ENCODE measurements at regions not wholly inside any gene's neighbourhood (a gene's known extent, or its start where the extent isn't known, plus 50 kb on each side); places are given as distances from the start of the nearest gene placed in this dataset.

- H2BK5ac ChIP-seq (ENCODE audit: low read length), result no peak overlapping the region
- peak; percentile 46 for DNase-seq
- H4K5ac ChIP-seq (ENCODE audit: low read length), result no peak overlapping the region
- H3K4ac ChIP-seq (ENCODE audit: low read depth, low read length), result no peak overlapping the region
- H3K4me2 ChIP-seq (ENCODE audit: low read length), result no peak overlapping the region
- H2BK15ac ChIP-seq (replicated peaks; ENCODE audit: low read depth), result no peak overlapping the region
- H3K18ac ChIP-seq (ENCODE audit: low read length), result no peak overlapping the region
- H3K27me3 ChIP-seq (ENCODE audit: insufficient read depth, low read length, poor library complexity), result no peaks in the 10 kb centered on the region
- no peak overlapping the region for H3K27ac ChIP-seq (ENCODE audit: low read depth, low read length)
- H3K4me3 ChIP-seq (ENCODE audit: low read length), result no peak overlapping the region
- H3K9ac ChIP-seq (ENCODE audit: low read length), result no peak overlapping the region
- H3K23ac ChIP-seq (ENCODE audit: low read length), result no peak overlapping the region
- no peaks in the 10 kb centered on the region for H3K79me1 ChIP-seq (ENCODE audit: low read length)
- no peaks in the 10 kb centered on the region for H3K36me3 ChIP-seq (ENCODE audit: control insufficient read depth, insufficient read depth, low read length)
- no CpG with 5 or more reads among the region's 7 CpGs for WGBS (ENCODE audit: extremely low coverage, insufficient coverage, low lambda C conversion rate)
- no peak overlapping the region for H3K56ac ChIP-seq (ENCODE audit: low read length)
- no peaks in the 10 kb centered on the region for H3K79me2 ChIP-seq (ENCODE audit: control insufficient read depth, insufficient read depth, low read length)
- no peaks in the 10 kb centered on the region for H3K4me1 ChIP-seq (ENCODE audit: control insufficient read depth, low read depth, low read length)
- no peak overlapping the region for H2BK120ac ChIP-seq (ENCODE audit: low read depth, low read length)
- H2AK5ac ChIP-seq (ENCODE audit: low read length), result no peak overlapping the region
- H4K8ac ChIP-seq (ENCODE audit: low read depth, low read length), result no peak overlapping the region
These were observed 180.3 kb downstream of the EMP1 start for GRCh38 chr12:13376610-13377373.

DNA sequence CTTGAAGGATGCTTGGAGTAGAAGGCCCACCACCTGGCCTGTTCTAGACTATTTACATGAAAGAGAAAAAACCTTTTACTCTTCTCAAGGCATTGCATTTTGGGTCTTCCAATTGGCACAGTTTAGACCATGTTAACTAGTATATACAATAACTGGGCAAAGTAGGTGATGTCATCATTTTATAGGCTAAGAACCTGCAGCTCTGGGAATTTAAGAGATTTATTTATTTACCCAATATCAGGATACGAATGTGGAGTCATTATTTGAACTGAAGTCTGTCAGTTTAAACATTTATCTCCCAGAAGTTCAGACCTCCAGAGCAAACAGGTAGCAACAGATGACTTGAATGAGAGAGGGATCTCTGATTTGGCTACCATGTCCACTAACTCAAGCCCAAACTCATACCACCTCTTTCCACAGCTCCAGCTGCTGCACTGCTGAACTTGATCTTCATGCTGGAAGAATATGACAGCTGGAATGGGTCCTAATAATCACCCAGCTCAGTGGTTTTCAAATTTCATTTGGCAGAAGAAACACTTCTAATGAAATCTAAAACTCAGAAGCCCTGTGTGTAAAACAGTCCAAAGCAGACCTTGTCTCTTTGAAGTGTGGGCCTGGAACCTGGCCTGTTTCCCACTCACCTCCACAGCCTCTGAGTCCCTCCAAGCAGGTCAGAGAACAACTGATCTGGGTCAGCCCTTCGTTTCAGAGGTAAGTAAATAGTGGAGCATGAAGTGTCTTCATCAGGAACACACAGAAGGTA is 179.2 kb downstream of the EMP1 start:
- no peak overlapping the region for H4K5ac ChIP-seq (ENCODE audit: low read length)
- H3K79me2 ChIP-seq (ENCODE audit: control insufficient read depth, insufficient read depth, low read length), result no peaks in the 10 kb centered on the region
- no peak overlapping the region for H3K4ac ChIP-seq (ENCODE audit: low read depth, low read length)
- H3K56ac ChIP-seq (ENCODE audit: low read length), result no peak overlapping the region
- H4K8ac ChIP-seq (ENCODE audit: low read depth, low read length), result no peak overlapping the region
- H3K4me1 ChIP-seq (ENCODE audit: control insufficient read depth, low read depth, low read length), result no peaks in the 10 kb centered on the region
- no peaks in the 10 kb centered on the region for H3K79me1 ChIP-seq (ENCODE audit: low read length)
- no peak overlapping the region for H3K4me3 ChIP-seq (ENCODE audit: low read length)
- no peak overlapping the region for H2BK15ac ChIP-seq (replicated peaks; ENCODE audit: low read depth)
- no CpG with 5 or more reads among the region's 2 CpGs for WGBS (ENCODE audit: extremely low coverage, insufficient coverage, low lambda C conversion rate)
- DNase-seq, result no peak
- H3K27me3 ChIP-seq (ENCODE audit: insufficient read depth, low read length, poor library complexity), result no peaks in the 10 kb centered on the region
- H2AK5ac ChIP-seq (ENCODE audit: low read length), result no peak overlapping the region
- H3K9ac ChIP-seq (ENCODE audit: low read length), result no peak overlapping the region
- no peak overlapping the region for H2BK120ac ChIP-seq (ENCODE audit: low read depth, low read length)
- no peak overlapping the region for H3K23ac ChIP-seq (ENCODE audit: low read length)
- H3K36me3 ChIP-seq (ENCODE audit: control insufficient read depth, insufficient read depth, low read length), result no peaks in the 10 kb centered on the region
- H3K18ac ChIP-seq (ENCODE audit: low read length), result no peak overlapping the region
- H3K4me2 ChIP-seq (ENCODE audit: low read length), result no peak overlapping the region
- no peak overlapping the region for H3K27ac ChIP-seq (ENCODE audit: low read depth, low read length)
- no peak overlapping the region for H2BK5ac ChIP-seq (ENCODE audit: low read length)

GRCh38 chr12:13374793-13375192 is 178.3 kb downstream of the EMP1 start:
- no peak overlapping the region for H3K4ac ChIP-seq (ENCODE audit: low read depth, low read length)
- no peak overlapping the region for H4K8ac ChIP-seq (ENCODE audit: low read depth, low read length)
- no peak overlapping the region for H3K4me2 ChIP-seq (ENCODE audit: low read length)
- no peak overlapping the region for H3K56ac ChIP-seq (ENCODE audit: low read length)
- no peak overlapping the region for H2BK15ac ChIP-seq (replicated peaks; ENCODE audit: low read depth)
- no CpG with 5 or more reads among the region's 5 CpGs for WGBS (ENCODE audit: extremely low coverage, insufficient coverage, low lambda C conversion rate)
- no peak overlapping the region for H2BK5ac ChIP-seq (ENCODE audit: low read length)
- H2AK5ac ChIP-seq (ENCODE audit: low read length), result no peak overlapping the region
- no peak overlapping the region for H3K9ac ChIP-seq (ENCODE audit: low read length)
- no peak overlapping the region for H3K27ac ChIP-seq (ENCODE audit: low read depth, low read length)
- no peak overlapping the region for H3K23ac ChIP-seq (ENCODE audit: low read length)
- H3K4me1 ChIP-seq (ENCODE audit: control insufficient read depth, low read depth, low read length), result no peaks in the 10 kb centered on the region
- no peaks in the 10 kb centered on the region for H3K36me3 ChIP-seq (ENCODE audit: control insufficient read depth, insufficient read depth, low read length)
- H3K79me2 ChIP-seq (ENCODE audit: control insufficient read depth, insufficient read depth, low read length), result no peaks in the 10 kb centered on the region
- no peak overlapping the region for H4K5ac ChIP-seq (ENCODE audit: low read length)
- H3K27me3 ChIP-seq (ENCODE audit: insufficient read depth, low read length, poor library complexity), result no peaks in the 10 kb centered on the region
- H3K18ac ChIP-seq (ENCODE audit: low read length), result no peak overlapping the region
- no peak overlapping the region for H2BK120ac ChIP-seq (ENCODE audit: low read depth, low read length)
- no peak for DNase-seq
- H3K79me1 ChIP-seq (ENCODE audit: low read length), result no peaks in the 10 kb centered on the region
- no peak overlapping the region for H3K4me3 ChIP-seq (ENCODE audit: low read length)

- H4K5ac ChIP-seq (ENCODE audit: low read length), result no peak overlapping the region
- H3K79me1 ChIP-seq (ENCODE audit: low read length), result no peaks in the 10 kb centered on the region
- H3K36me3 ChIP-seq (ENCODE audit: control insufficient read depth, insufficient read depth, low read length), result no peaks in the 10 kb centered on the region
- no peak overlapping the region for H2AK5ac ChIP-seq (ENCODE audit: low read length)
- no peaks in the 10 kb centered on the region for H3K79me2 ChIP-seq (ENCODE audit: control insufficient read depth, insufficient read depth, low read length)
- no peak overlapping the region for H3K27ac ChIP-seq (ENCODE audit: low read depth, low read length)
- no peak overlapping the region for H2BK15ac ChIP-seq (replicated peaks; ENCODE audit: low read depth)
- no peak overlapping the region for H2BK120ac ChIP-seq (ENCODE audit: low read depth, low read length)
- H4K8ac ChIP-seq (ENCODE audit: low read depth, low read length), result no peak overlapping the region
- no peak overlapping the region for H2BK5ac ChIP-seq (ENCODE audit: low read length)
- no peak overlapping the region for H3K23ac ChIP-seq (ENCODE audit: low read length)
- H3K9ac ChIP-seq (ENCODE audit: low read length), result no peak overlapping the region
- WGBS (ENCODE audit: extremely low coverage, insufficient coverage, low lambda C conversion rate), result no CpG with 5 or more reads among the region's 2 CpGs
- no peak overlapping the region for H3K4ac ChIP-seq (ENCODE audit: low read depth, low read length)
- H3K4me2 ChIP-seq (ENCODE audit: low read length), result no peak overlapping the region
- no peak overlapping the region for H3K18ac ChIP-seq (ENCODE audit: low read length)
- no peaks in the 10 kb centered on the region for H3K27me3 ChIP-seq (ENCODE audit: insufficient read depth, low read length, poor library complexity)
- H3K56ac ChIP-seq (ENCODE audit: low read length), result no peak overlapping the region
- no peak overlapping the region for H3K4me3 ChIP-seq (ENCODE audit: low read length)
- no peaks in the 10 kb centered on the region for H3K4me1 ChIP-seq (ENCODE audit: control insufficient read depth, low read depth, low read length)
- no peak for DNase-seq
These were observed 177.3 kb downstream of the EMP1 start for GRCh38 chr12:13373803-13374202.

DNA sequence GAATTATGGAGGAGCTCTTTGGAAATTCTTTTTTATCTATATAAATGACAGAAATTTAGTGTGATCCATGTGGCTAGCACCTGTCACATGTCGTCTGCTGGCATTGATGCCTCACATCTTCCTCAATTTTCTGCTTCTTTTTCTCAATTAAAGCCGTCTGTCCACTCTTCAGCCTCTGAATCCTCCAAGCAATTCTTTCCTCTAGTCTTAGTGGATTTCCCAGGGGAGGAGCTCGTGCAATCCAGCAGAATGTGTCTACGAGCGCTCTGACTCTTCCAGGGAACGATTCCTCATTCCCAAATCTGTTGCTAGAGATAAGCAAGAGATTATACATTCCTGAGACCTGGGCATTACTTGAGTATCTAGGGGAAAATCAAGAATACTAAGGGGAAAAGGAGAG is 176.6 kb downstream of the EMP1 start:
- no peak for DNase-seq
- Histone ChIP-seq H3K27ac (ENCODE audit: low read depth, low read length) (no peak overlapping the region), H3K56ac (ENCODE audit: low read length) (no peak overlapping the region), H2BK5ac (ENCODE audit: low read length) (no peak overlapping the region), H3K4me3 (ENCODE audit: low read length) (no peak overlapping the region), H2BK120ac (ENCODE audit: low read depth, low read length) (no peak overlapping the region), H4K5ac (ENCODE audit: low read length) (no peak overlapping the region), H3K79me1 (ENCODE audit: low read length) (no peaks in the 10 kb centered on the region), H3K4me1 (ENCODE audit: control insufficient read depth, low read depth, low read length) (no peaks in the 10 kb centered on the region), H3K79me2 (ENCODE audit: control insufficient read depth, insufficient read depth, low read length) (no peaks in the 10 kb centered on the region), H2BK15ac (replicated peaks; ENCODE audit: low read depth) (no peak overlapping the region), H2AK5ac (ENCODE audit: low read length) (no peak overlapping the region), H3K9ac (ENCODE audit: low read length) (no peak overlapping the region), H3K18ac (ENCODE audit: low read length) (no peak overlapping the region), H3K4me2 (ENCODE audit: low read length) (no peak overlapping the region), H3K4ac (ENCODE audit: low read depth, low read length) (no peak overlapping the region), H3K36me3 (ENCODE audit: control insufficient read depth, insufficient read depth, low read length) (no peaks in the 10 kb centered on the region), H3K23ac (ENCODE audit: low read length) (no peak overlapping the region), H4K8ac (ENCODE audit: low read depth, low read length) (no peak overlapping the region), H3K27me3 (ENCODE audit: insufficient read depth, low read length, poor library complexity) (no peaks in the 10 kb centered on the region)
- no CpG with 5 or more reads among the region's 6 CpGs for WGBS (ENCODE audit: extremely low coverage, insufficient coverage, low lambda C conversion rate)
